Endothelial cell of umbilical vein (primary cell): ENCODE measurements at regions not wholly inside any gene's neighbourhood (a gene's known extent, or its start where the extent isn't known, plus 50 kb on each side); places are given as distances from the start of the nearest gene placed in this dataset.

Experiments
- BruUV-seq: library from RNA; stranded (reverse); fragments of 400-500 nt; replicated peaks from 2 replicates; lab custom pipeline; 2021; lab: Mats Ljungman, UMichigan
- CTCF ChIA-PET: fragments of 300-600, 350-600 bp; sonication (Branson Sonifier 250); formaldehyde crosslinking; loops from one replicate; lab custom pipeline; 2021; ENCODE audit warnings: antibody characterized with exemption, inconsistent platforms; lab: Charles Lee
- POLR2A ChIA-PET: fragments of 300-600, 350-600 bp; sonication (Branson Sonifier 250); formaldehyde crosslinking; loops from one replicate; lab custom pipeline; 2021; ENCODE audit warnings: antibody characterized with exemption, inconsistent platforms; lab: Charles Lee
- DNase-seq: peaks from one replicate; pipeline ENCODE4 v3.0.0-alpha.2; 2011; ENCODE audit warnings: low read depth, low spot score
- FAIRE-seq: peaks from 2 replicates; lab custom pipeline; 2011; peaks lifted over from hg19 to GRCh38; lab: Jason Lieb, UNC
- H2AFZ ChIP-seq: 2 replicates; pipeline ENCODE4 v1.6.0; 2012; ENCODE audit warnings: low read depth, low read length, control low read depth, inconsistent platforms
- H3K27ac ChIP-seq: 2 replicates; pipeline ENCODE4 v1.5.1; 2011; ENCODE audit warnings: low read depth, mild to moderate bottlenecking, control low read depth, low read length, moderate library complexity; ENCODE audit not compliant: insufficient read depth
- H3K27me3 ChIP-seq, 2 experiments: 2 replicates each; pipeline versions ENCODE4 v1.6.0 to v1.6.1; 2011; ENCODE audit warnings: low read length in 2 of 2, mixed read lengths in 1 of 2; ENCODE audit not compliant: control insufficient read depth in 2 of 2, insufficient read depth in 2 of 2
- H3K36me3 ChIP-seq, 2 experiments: 2 replicates in 1 of 2; 3 replicates in 1 of 2; pipeline ENCODE4 v1.5.1; 2011; ENCODE audit warnings: low read length in 2 of 2, mild to moderate bottlenecking in 1 of 2, moderate library complexity in 1 of 2; ENCODE audit not compliant: control insufficient read depth in 2 of 2, insufficient read depth in 2 of 2; ENCODE audit errors: extremely low read depth in 1 of 2
- H3K4me1 ChIP-seq: 3 replicates; pipeline ENCODE4 v1.5.1; 2011; ENCODE audit warnings: mild to moderate bottlenecking, low read length; ENCODE audit not compliant: control insufficient read depth, insufficient read depth; ENCODE audit errors: extremely low read depth
- H3K4me2 ChIP-seq: 2 replicates; pipeline ENCODE4 v1.6.1; 2011; ENCODE audit warnings: low read length, control low read depth, mixed read lengths; ENCODE audit not compliant: insufficient read depth
- H3K4me3 ChIP-seq, 3 experiments: fragments of 200-600 bp in 1 of 3; sonication (generic), shearing (Covaris generic) in 1 of 3; replicated peaks in 1 of 3; 2 replicates each; pipeline ENCODE4 v1.5.1; 2011 to 2016; ENCODE audit warnings: control low read depth in 3 of 3, low read length in 3 of 3, mild to moderate bottlenecking in 2 of 3, inconsistent platforms in 1 of 3, low read depth in 1 of 3, moderate library complexity in 1 of 3; ENCODE audit not compliant: insufficient read depth in 1 of 3
- H3K79me2 ChIP-seq: 2 replicates; pipeline ENCODE4 v1.6.0; 2012; ENCODE audit warnings: low read length, inconsistent platforms; ENCODE audit not compliant: control insufficient read depth, insufficient read depth
- H3K9ac ChIP-seq: replicated peaks from 2 replicates; pipeline ENCODE3; 2011; ENCODE audit warnings: low read length, control low read depth; ENCODE audit not compliant: insufficient read depth; ENCODE audit errors: extremely low read depth
- H3K9me1 ChIP-seq: replicated peaks from 3 replicates; pipeline ENCODE4 v1.6.0; 2011; ENCODE audit warnings: mild to moderate bottlenecking, low read length; ENCODE audit not compliant: control insufficient read depth, insufficient read depth; ENCODE audit errors: extremely low read depth
- H3K9me3 ChIP-seq: replicated peaks from 2 replicates; pipeline ENCODE4 v1.5.1; 2012; ENCODE audit warnings: low read length, inconsistent platforms; ENCODE audit not compliant: control insufficient read depth, insufficient read depth
- H4K20me1 ChIP-seq: replicated peaks from 2 replicates; pipeline ENCODE3; 2011; ENCODE audit warnings: mild to moderate bottlenecking, low read length; ENCODE audit not compliant: control insufficient read depth, insufficient read depth; ENCODE audit errors: extremely low read depth
- CTCF ChIP-seq, 2 donors: IDR thresholded peaks; 1 replicate in 1 of 2; 2 replicates in 1 of 2; pipeline ENCODE4 v1.5.1; 2011; ENCODE audit warnings: low read length in 2 of 2, mild to moderate bottlenecking in 2 of 2, moderate library complexity in 2 of 2, control low read depth in 1 of 2, inconsistent platforms in 1 of 2, low read depth in 1 of 2; ENCODE audit not compliant: insufficient read depth in 1 of 2; ENCODE audit errors: extremely low read depth in 1 of 2
- EZH2 ChIP-seq: IDR thresholded peaks from 2 replicates; pipeline ENCODE4 v1.6.1; 2012; ENCODE audit warnings: borderline replicate concordance, low read depth, mild to moderate bottlenecking, moderate library complexity, low read length, inconsistent platforms; ENCODE audit not compliant: severe bottlenecking
- FOS ChIP-seq: IDR thresholded peaks from 2 replicates; pipeline ENCODE4 v1.6.1; 2011; ENCODE audit warnings: mild to moderate bottlenecking, low read length, moderate library complexity, borderline replicate concordance; ENCODE audit not compliant: insufficient read depth
- GATA2 ChIP-seq: IDR thresholded peaks from 2 replicates; pipeline ENCODE4 v1.7.0; 2011; ENCODE audit warnings: low read depth, mild to moderate bottlenecking, moderate library complexity, mixed read lengths, low read length; ENCODE audit not compliant: insufficient read length, insufficient read depth
- JUN ChIP-seq: IDR thresholded peaks from 2 replicates; pipeline ENCODE4 v1.6.1; 2011; ENCODE audit warnings: borderline replicate concordance, low read depth; ENCODE audit not compliant: insufficient read length, insufficient read depth
- MAX ChIP-seq: IDR thresholded peaks from 2 replicates; pipeline ENCODE4 v1.6.1; 2011; ENCODE audit not compliant: insufficient read depth, insufficient read length
- MYC ChIP-seq: IDR thresholded peaks from one replicate; pipeline ENCODE4 v1.6.1; 2011; ENCODE audit warnings: mild to moderate bottlenecking, low read depth, low read length
- POLR2A ChIP-seq: IDR thresholded peaks from 2 replicates; pipeline ENCODE4 v1.6.1; 2012; ENCODE audit warnings: low read depth, mild to moderate bottlenecking, control low read depth, low read length
- POLR2AphosphoS5 ChIP-seq: IDR thresholded peaks from 2 replicates; pipeline ENCODE4 v1.6.1; 2012; ENCODE audit warnings: low read depth, mild to moderate bottlenecking, control low read depth, low read length, moderate library complexity; ENCODE audit not compliant: insufficient read depth
- dilution Hi-C: fragments of 300-500 bp; cut with MboI; formaldehyde crosslinking; loops from one replicate; pipeline ENCODE4 v1.15.0; 2019; ENCODE audit warnings: low sequenced_read_pairs; ENCODE audit not compliant: extremely low pct_ligation_motif_present
- intact Hi-C: fragments of 100-400 bp; cut with micrococcal nuclease; formaldehyde crosslinking; loops from one replicate; pipeline ENCODE4 v1.10.0; 2022

GRCh38 chr4:152020073-152020472 is 259.3 kb upstream of the GATB start:
- ChIA-PET POLR2A (no interaction called here), CTCF (no interaction called here)
- Histone ChIP-seq H3K4me2 (no peak overlapping the region), H4K20me1 (no peaks in the 10 kb centered on the region), H3K27me3 (peaks cover 0 to 2% of the 10 kb centered on the region in 2 experiments), H3K9me3 (no peaks in the 10 kb centered on the region), H3K27ac (no peak overlapping the region), H3K79me2 (no peaks in the 10 kb centered on the region), H3K4me3 (no peak overlapping the region), H3K4me1 (no peaks in the 10 kb centered on the region), H3K9ac (no peak overlapping the region), H3K36me3 (no peaks in the 10 kb centered on the region), H2AFZ (no peak overlapping the region), H3K9me1 (no peaks in the 10 kb centered on the region)
- BruUV-seq: no TSS peak
- no peak for FAIRE-seq
- dilution Hi-C loops (no loop called here), intact Hi-C loops (no loop called here)
- no peak for TF ChIP-seq MYC
- no peak for TF ChIP-seq EZH2
- TF ChIP-seq FOS: no peak
- TF ChIP-seq POLR2AphosphoS5: no peak
- TF ChIP-seq MAX: no peak
- TF ChIP-seq CTCF (IDR thresholded peaks at IDR 0.05; ENCODE audit: extremely low read depth in 1 of 2, insufficient read depth in 1 of 2, low read depth in 1 of 2, low read length in 2 of 2): no peak
- no peak for TF ChIP-seq GATA2
- no peak for TF ChIP-seq JUN
- TF ChIP-seq POLR2A: no peak
- DNase-seq: no peak
